ENCODE measurements at regions not wholly inside any gene's neighbourhood (a gene's known extent, or its start where the extent isn't known, plus 50 kb on each side); places are given as distances from the start of the nearest gene placed in this dataset.

DNA sequence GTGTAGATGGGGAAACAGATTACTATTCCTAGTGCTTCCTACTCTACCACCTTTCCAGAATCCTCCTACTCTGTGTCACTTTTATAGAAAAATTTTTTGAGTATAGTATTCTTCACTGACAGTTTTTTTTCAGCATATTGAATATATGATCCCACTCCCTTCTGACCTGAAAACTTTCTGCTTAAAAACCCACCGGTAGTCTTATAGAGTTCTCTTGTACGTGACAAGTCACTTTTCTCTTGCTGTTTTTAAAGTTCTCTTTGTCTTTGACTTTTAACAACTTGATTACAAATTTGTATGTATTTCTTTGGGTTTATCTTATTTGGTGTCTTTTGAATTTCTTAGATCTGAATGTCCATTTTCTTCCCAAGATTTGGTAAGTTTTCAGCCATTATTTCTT is 133.6 kb upstream of the SLC38A2 start:
- Histone ChIP-seq H3K27me3 (no peaks in the 10 kb centered on the region), H3K36me3 (no peaks in the 10 kb centered on the region), H3K4me3 (no peak overlapping the region), H3K9me3 (no peaks in the 10 kb centered on the region), H3K27ac (no peak overlapping the region), H3K4me1 (no peaks in the 10 kb centered on the region)
- DNase-seq (ENCODE audit: extremely low spot score in 2 of 2), result no peak
- TF ChIP-seq, protein P1, sequence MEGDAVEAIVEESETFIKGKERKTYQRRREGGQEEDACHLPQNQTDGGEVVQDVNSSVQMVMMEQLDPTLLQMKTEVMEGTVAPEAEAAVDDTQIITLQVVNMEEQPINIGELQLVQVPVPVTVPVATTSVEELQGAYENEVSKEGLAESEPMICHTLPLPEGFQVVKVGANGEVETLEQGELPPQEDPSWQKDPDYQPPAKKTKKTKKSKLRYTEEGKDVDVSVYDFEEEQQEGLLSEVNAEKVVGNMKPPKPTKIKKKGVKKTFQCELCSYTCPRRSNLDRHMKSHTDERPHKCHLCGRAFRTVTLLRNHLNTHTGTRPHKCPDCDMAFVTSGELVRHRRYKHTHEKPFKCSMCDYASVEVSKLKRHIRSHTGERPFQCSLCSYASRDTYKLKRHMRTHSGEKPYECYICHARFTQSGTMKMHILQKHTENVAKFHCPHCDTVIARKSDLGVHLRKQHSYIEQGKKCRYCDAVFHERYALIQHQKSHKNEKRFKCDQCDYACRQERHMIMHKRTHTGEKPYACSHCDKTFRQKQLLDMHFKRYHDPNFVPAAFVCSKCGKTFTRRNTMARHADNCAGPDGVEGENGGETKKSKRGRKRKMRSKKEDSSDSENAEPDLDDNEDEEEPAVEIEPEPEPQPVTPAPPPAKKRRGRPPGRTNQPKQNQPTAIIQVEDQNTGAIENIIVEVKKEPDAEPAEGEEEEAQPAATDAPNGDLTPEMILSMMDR (IDR thresholded peaks at IDR 0.05), result no peak
- TF ChIP-seq POLR2A (IDR thresholded peaks at IDR 0.05), result no peak
- no peak for TF ChIP-seq POLR2AphosphoS5 (IDR thresholded peaks at IDR 0.05; ENCODE audit: insufficient read depth in 1 of 2, low read depth in 1 of 2)
- intact Hi-C loops (cut with DNase I), result no loop called here

DNA sequence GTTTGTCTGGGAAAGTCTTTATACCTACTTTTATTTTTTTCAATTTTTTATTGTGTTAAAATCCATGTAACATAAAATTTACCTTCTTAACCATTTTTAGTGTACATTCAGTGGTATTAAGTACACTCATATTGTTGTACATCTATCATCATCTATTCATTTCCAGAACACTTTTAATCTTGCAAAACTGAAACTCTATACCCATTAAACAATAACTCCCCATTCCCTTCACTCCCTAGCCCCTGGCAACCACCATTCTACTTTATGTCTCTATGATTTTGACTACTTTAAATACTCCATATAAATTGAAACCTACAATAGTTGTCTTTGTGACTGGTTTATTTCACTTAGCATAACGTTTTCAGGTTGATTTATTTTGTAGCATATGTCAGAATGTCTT is 131.9 kb upstream of the SLC38A2 start:
- H3K27me3 ChIP-seq, result no peaks in the 10 kb centered on the region
- no peak for DNase-seq (ENCODE audit: extremely low spot score in 2 of 2)
- H3K27ac ChIP-seq, result no peak overlapping the region
- no peaks in the 10 kb centered on the region for H3K4me1 ChIP-seq
- no peak overlapping the region for H3K4me3 ChIP-seq
- no peaks in the 10 kb centered on the region for H3K9me3 ChIP-seq
- intact Hi-C loops (cut with DNase I), result no loop called here
- TF ChIP-seq, protein P1 (IDR thresholded peaks at IDR 0.05), result no peak
- TF ChIP-seq POLR2A (IDR thresholded peaks at IDR 0.05) (no peak), POLR2AphosphoS5 (IDR thresholded peaks at IDR 0.05; ENCODE audit: insufficient read depth in 1 of 2, low read depth in 1 of 2) (no peak)
- no peaks in the 10 kb centered on the region for H3K36me3 ChIP-seq

DNA sequence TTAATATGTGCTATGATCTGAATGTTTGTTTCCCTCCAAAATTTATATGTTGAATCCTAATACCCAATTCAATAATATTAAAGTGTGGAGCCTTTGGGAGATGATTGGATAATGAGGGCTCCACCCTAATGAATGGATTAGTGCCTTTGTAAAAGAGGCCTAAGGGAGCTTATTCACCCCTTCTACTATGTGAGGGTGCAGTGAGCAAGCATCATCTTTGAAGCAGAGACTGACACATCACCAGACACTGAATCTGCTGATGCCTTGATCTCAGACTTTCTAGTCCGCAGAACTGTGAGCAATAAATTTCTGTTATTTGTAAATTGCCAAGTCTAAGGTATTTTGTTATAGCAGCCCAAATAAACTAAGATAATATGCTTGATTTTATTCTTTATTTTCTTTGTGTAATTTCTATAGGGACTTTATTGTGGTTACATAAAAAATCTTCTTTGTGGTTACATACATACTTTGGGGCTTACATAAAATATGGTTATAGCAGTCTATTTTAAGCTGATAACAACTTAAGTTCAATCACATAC is 131.1 kb upstream of the SLC38A2 start:
- H3K4me1 ChIP-seq, result no peaks in the 10 kb centered on the region
- no peak overlapping the region for H3K4me3 ChIP-seq
- no peak overlapping the region for H3K27ac ChIP-seq
- no peaks in the 10 kb centered on the region for H3K36me3 ChIP-seq
- intact Hi-C loops (cut with DNase I), result no loop called here
- H3K27me3 ChIP-seq, result no peaks in the 10 kb centered on the region
- DNase-seq (ENCODE audit: extremely low spot score in 2 of 2), result no peak
- H3K9me3 ChIP-seq, result no peaks in the 10 kb centered on the region
- TF ChIP-seq, protein P1 (IDR thresholded peaks at IDR 0.05), result no peak
- TF ChIP-seq POLR2A (IDR thresholded peaks at IDR 0.05) (no peak), POLR2AphosphoS5 (IDR thresholded peaks at IDR 0.05; ENCODE audit: insufficient read depth in 1 of 2, low read depth in 1 of 2) (no peak)

DNA sequence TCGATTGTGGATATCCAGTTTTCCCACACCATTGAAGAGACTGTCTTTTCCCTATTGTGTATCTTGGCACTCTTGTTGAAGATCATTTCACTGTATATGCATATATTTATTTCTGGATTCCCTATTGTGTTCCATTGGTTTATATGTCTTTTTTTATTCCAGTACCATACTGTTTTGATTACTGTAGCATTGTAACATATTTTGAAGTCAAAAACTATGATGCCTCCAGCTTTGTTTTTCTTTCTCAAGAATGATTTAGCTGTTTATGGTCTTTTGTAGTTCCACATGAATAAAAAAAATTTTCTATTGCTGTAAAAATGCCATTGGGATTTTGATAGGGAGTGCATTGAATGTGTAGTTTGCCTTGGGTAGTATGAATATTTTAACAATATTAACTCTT is 128.1 kb upstream of the SLC38A2 start:
- TF ChIP-seq, protein P1 (IDR thresholded peaks at IDR 0.05), result no peak
- TF ChIP-seq POLR2AphosphoS5 (IDR thresholded peaks at IDR 0.05; ENCODE audit: insufficient read depth in 1 of 2, low read depth in 1 of 2), result no peak
- no peak for TF ChIP-seq POLR2A (IDR thresholded peaks at IDR 0.05)
- intact Hi-C loops (cut with DNase I), result no loop called here
- no peak overlapping the region for H3K4me3 ChIP-seq
- no peaks in the 10 kb centered on the region for H3K27me3 ChIP-seq
- DNase-seq (ENCODE audit: extremely low spot score in 2 of 2), result no peak
- no peaks in the 10 kb centered on the region for H3K36me3 ChIP-seq
- no peaks in the 10 kb centered on the region for H3K9me3 ChIP-seq
- H3K27ac ChIP-seq, result no peak overlapping the region
- no peaks in the 10 kb centered on the region for H3K4me1 ChIP-seq

DNA sequence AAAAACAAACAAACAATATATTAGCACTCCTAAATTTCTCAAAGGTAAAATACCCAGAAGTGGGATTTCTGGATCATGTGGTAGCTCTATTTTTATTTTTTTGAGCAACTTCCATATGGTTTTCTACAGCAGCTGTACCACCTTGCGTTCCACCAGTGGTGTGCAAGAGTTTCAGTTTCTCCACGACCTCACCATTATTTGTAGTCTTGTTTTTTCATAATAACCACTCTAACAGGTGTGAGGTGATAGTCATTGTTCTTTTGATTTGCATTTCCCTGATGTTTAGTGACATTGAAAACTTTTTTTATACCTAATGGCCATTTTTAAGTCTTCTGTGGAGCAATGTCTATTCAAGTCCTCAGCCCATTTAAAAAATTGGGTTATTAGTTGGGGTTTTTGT is 127.3 kb upstream of the SLC38A2 start:
- H3K27me3 ChIP-seq, result no peaks in the 10 kb centered on the region
- H3K27ac ChIP-seq, result no peak overlapping the region
- H3K36me3 ChIP-seq, result no peaks in the 10 kb centered on the region
- no peak overlapping the region for H3K4me3 ChIP-seq
- H3K4me1 ChIP-seq, result no peaks in the 10 kb centered on the region
- intact Hi-C loops (cut with DNase I), result no loop called here
- H3K9me3 ChIP-seq, result no peaks in the 10 kb centered on the region
- DNase-seq (ENCODE audit: extremely low spot score in 2 of 2), result no peak
- TF ChIP-seq, protein P1 (IDR thresholded peaks at IDR 0.05), result no peak
- no peak for TF ChIP-seq POLR2A (IDR thresholded peaks at IDR 0.05)
- no peak for TF ChIP-seq POLR2AphosphoS5 (IDR thresholded peaks at IDR 0.05; ENCODE audit: insufficient read depth in 1 of 2, low read depth in 1 of 2)

All from vagina (tissue), 2 donors.